Gastroesophageal sphincter (tissue), 4 donors: ENCODE measurements at regions not wholly inside any gene's neighbourhood (a gene's known extent, or its start where the extent isn't known, plus 50 kb on each side); places are given as distances from the start of the nearest gene placed in this dataset.

Source experiments
- ATAC-seq: fragments of 150-250 bp; one replicate; pipeline ENCODE4 v1.9.1; 2016; ENCODE audit warnings: mild to moderate bottlenecking, moderate library complexity
- H3K27ac ChIP-seq, 4 donors: fragments of 200-600 bp; sonication (generic) in 3 of 4; 1 replicate in 3 of 4; 2 replicates in 1 of 4; pipeline ENCODE4 v1.5.1; 2016 to 2019
- H3K27me3 ChIP-seq: fragments of 200-600 bp; sonication (generic); one replicate; pipeline ENCODE4 v1.5.1; 2019
- H3K36me3 ChIP-seq, 2 donors: fragments of 200-600 bp; sonication (generic); one replicate each; pipeline ENCODE4 v1.5.1; 2019; ENCODE audit warnings: control low read depth in 1 of 2
- H3K4me1 ChIP-seq, 3 donors: fragments of 200-600 bp; sonication (generic); 1 replicate in 2 of 3; 2 replicates in 1 of 3; pipeline ENCODE4 v1.5.1; 2016 to 2019; ENCODE audit warnings: control low read depth in 2 of 3
- H3K4me3 ChIP-seq, 2 donors: fragments of 200-600 bp; sonication (generic); one replicate each; pipeline ENCODE4 v1.5.1; 2019; ENCODE audit warnings: mild to moderate bottlenecking in 1 of 2, moderate library complexity in 1 of 2
- H3K9me3 ChIP-seq, 3 donors: fragments of 200-600 bp; sonication (generic); one replicate each; pipeline ENCODE4 v1.5.1; 2017 to 2019; ENCODE audit warnings: control low read depth in 2 of 3
- EP300 ChIP-seq: sonication (generic); formaldehyde crosslinking; IDR thresholded peaks from one replicate; pipeline ENCODE4 v1.6.1; 2017; ENCODE audit warnings: antibody characterized with exemption, mild to moderate bottlenecking
- POLR2A ChIP-seq, 2 donors: fragments of 450-650 bp; IDR thresholded peaks; one replicate each; pipeline ENCODE4 v1.6.1; 2017; ENCODE audit warnings: antibody characterized with exemption in 2 of 2, mild to moderate bottlenecking in 2 of 2, moderate library complexity in 1 of 2
- POLR2AphosphoS5 ChIP-seq: sonication (generic); formaldehyde crosslinking; IDR thresholded peaks from one replicate; pipeline ENCODE4 v1.6.1; 2017; ENCODE audit warnings: antibody characterized with exemption
- WGBS, 2 donors: methylation state at CpG; one replicate each; pipeline ENCODE4 v1.1.5; 2018; ENCODE audit warnings: low coverage in 1 of 2; 5-methylcytosine and 5-hydroxymethylcytosine counted together
- TF ChIP-seq, protein P1 (sequence below), 4 experiments: fragments of 200-600 bp in 2 of 4; fragments of 450-650 bp in 2 of 4; sonication (generic) in 1 of 4; IDR thresholded peaks; one replicate each; pipeline ENCODE4 v1.5.1; 2017 to 2019; ENCODE audit warnings: antibody characterized with exemption in 4 of 4, mild to moderate bottlenecking in 2 of 4, moderate library complexity in 2 of 4

DNA sequence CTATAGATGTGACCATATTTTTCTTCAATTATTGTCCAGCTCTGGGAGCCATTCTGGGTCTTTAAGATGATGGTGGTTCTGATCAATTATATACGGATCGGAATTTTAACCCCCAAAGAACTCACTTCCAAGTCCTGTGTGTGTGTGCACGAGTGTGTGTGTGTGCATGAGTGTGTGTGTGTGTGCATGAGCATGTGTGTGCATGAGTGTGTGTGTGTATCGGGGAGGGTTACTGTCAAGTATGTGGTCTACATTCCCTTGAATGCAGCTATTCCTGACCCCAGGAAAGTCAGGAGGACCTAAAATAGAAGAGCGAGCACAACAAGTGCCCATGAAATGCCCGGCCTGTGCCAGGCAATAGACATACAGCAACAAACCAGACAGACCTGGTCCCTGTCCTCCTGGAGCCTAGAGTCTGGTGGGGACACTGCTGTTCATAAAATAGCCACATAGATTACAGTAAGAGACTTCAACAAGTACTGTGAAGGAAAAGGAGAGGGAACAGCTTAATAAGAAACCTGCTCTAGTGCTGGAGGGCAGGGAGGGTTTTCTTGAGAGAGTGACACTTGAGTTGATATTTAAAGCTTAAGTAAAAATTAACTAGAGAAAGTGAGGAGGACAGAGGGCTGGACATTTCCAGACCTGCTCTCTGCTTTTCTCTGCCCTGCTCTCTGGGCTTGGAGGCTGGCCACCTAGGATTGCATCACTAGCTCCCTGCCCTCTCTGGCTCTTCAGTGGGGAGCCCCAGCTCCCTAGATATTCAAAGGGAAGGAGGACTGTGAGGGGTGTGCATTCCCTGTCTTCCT lies 66.1 kb upstream of the SPON1 start:
- H3K36me3 ChIP-seq = no peaks in the 10 kb centered on the region
- WGBS, 2 donors = 70 to 90% methylated on average over 2 to 6 of the region's 6 CpGs
- ATAC-seq = no peak

DNA sequence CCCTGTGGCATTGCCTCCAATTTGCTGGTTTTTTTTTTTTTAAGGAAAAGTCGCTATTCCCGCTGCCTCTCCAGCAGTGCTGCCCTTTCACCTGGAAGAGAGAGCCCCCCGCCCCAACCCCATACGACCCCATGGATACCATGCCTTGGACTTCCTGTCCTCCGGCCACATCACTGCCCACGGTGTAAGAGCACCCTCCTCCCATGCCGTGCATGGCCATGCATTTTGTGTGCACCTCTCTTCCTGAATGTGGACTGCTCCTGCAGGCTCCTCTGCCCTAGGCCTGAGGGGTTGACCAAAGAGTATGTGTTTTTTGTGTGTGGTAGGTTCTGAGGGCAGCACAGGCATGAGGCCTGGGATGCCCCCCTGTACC lies 65.6 kb upstream of the SPON1 start:
- Histone ChIP-seq H3K4me3 (no peak overlapping the region), H3K27me3 (no peaks in the 10 kb centered on the region), H3K4me1 (no peaks in the 10 kb centered on the region), H3K9me3 (no peaks in the 10 kb centered on the region), H3K36me3 (no peaks in the 10 kb centered on the region), H3K27ac (no peak overlapping the region)
- no CpG with 5 or more reads among the region's 7 CpGs for WGBS, 2 donors
- TF ChIP-seq, protein P1, sequence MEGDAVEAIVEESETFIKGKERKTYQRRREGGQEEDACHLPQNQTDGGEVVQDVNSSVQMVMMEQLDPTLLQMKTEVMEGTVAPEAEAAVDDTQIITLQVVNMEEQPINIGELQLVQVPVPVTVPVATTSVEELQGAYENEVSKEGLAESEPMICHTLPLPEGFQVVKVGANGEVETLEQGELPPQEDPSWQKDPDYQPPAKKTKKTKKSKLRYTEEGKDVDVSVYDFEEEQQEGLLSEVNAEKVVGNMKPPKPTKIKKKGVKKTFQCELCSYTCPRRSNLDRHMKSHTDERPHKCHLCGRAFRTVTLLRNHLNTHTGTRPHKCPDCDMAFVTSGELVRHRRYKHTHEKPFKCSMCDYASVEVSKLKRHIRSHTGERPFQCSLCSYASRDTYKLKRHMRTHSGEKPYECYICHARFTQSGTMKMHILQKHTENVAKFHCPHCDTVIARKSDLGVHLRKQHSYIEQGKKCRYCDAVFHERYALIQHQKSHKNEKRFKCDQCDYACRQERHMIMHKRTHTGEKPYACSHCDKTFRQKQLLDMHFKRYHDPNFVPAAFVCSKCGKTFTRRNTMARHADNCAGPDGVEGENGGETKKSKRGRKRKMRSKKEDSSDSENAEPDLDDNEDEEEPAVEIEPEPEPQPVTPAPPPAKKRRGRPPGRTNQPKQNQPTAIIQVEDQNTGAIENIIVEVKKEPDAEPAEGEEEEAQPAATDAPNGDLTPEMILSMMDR (IDR thresholded peaks at IDR 0.05) = no peak
- TF ChIP-seq POLR2AphosphoS5 = no peak
- TF ChIP-seq POLR2A (IDR thresholded peaks at IDR 0.05) = no peak
- no peak for TF ChIP-seq EP300
- ATAC-seq = peak; percentile 16

More for the DNA sequence above, 66.1 kb upstream of the SPON1 start:
- H3K27me3 ChIP-seq = no peaks in the 10 kb centered on the region
- TF ChIP-seq, protein P1 (IDR thresholded peaks at IDR 0.05) = no peak
- TF ChIP-seq EP300 = no peak
- TF ChIP-seq POLR2AphosphoS5 = no peak
- TF ChIP-seq POLR2A (IDR thresholded peaks at IDR 0.05) = no peak
- no peak overlapping the region for H3K27ac ChIP-seq
- H3K4me1 ChIP-seq = no peaks in the 10 kb centered on the region
- H3K9me3 ChIP-seq = no peaks in the 10 kb centered on the region
- no peak overlapping the region for H3K4me3 ChIP-seq

DNA sequence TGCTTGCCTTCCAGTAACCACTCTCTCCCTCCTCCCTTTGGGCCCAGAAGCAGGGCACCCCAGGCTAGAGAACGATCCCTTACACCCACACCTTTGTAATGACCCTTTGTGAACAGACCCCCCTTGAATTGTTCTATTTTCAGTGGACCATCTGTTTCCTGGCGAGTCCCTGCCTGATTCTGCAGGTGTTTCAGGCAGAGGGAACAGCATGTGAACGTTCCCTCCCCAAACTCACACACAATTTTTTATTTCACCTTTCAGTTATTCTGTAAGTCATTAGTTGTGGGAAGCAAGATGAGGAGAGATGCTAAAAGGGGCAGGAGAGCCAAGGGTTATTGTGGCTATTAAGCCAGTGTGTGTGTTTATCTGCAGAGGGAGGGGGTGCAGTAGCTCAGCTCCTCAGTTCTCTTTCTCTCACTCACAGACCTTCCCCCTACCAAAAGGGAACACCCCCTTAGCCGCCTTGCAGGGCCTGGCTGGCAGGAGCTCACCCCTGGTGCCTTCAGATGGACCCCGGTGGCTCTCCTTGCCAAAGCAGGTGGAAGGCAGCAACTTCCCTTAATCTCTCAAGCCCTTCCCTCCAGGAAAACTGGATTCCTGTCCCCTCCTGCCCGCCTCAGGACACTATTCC lies 64.8 kb upstream of the SPON1 start:
- Histone ChIP-seq H3K4me3 (no peak overlapping the region), H3K4me1 (no peaks in the 10 kb centered on the region), H3K9me3 (no peaks in the 10 kb centered on the region), H3K27me3 (no peaks in the 10 kb centered on the region), H3K36me3 (no peaks in the 10 kb centered on the region), H3K27ac (no peak overlapping the region)
- ATAC-seq = no peak
- no peak for TF ChIP-seq POLR2AphosphoS5
- TF ChIP-seq POLR2A (IDR thresholded peaks at IDR 0.05) = no peak
- no peak for TF ChIP-seq EP300
- TF ChIP-seq, protein P1 (IDR thresholded peaks at IDR 0.05) = no peak
- 40 to 85% methylated on average over 2 to 5 of the region's 6 CpGs for WGBS, 2 donors

DNA sequence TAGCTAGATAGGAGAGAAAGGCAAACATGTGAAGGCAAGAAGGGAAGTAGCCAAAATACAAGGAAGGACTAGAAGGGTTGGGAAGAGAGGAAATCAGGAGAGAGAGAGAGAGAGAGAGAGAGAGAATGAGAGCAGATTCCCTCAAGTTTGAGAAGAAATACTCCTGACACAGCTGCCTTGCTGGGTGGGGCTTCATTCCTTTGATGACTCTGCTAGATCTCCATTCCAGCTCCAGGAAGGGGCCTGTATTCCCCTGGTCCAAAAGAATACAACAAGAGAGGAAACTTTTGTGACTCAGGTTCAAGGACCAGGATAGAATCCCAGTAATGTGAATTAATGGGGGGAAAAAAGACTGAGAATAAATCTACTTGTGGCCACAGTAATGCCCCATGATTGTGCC lies 62.9 kb upstream of the SPON1 start:
- no peaks in the 10 kb centered on the region for H3K36me3 ChIP-seq
- no peak overlapping the region for H3K27ac ChIP-seq
- no peak for TF ChIP-seq EP300
- no peak for TF ChIP-seq POLR2A (IDR thresholded peaks at IDR 0.05)
- no peak for TF ChIP-seq POLR2AphosphoS5
- H3K4me3 ChIP-seq = no peak overlapping the region
- H3K9me3 ChIP-seq = no peaks in the 10 kb centered on the region
- no peak for ATAC-seq
- no peaks in the 10 kb centered on the region for H3K4me1 ChIP-seq
- H3K27me3 ChIP-seq = no peaks in the 10 kb centered on the region

DNA sequence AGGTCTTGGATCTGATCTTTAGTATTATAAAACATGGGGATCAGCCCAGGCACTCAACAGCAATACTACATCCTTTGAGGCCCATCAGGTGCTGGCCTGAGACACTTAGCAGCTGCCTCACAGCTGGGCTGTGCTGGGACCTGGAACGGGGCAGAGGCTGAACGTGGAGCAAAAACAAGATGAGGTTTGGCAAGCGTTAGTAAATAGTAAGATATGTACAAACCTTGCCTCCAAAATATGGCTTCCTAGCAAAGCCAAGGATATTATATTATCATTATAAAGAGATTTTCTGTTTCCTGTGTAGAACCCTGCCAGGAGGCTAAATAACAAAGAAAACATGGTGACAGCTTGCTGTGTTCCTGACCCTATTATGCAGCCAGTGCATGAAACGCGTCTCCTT lies 60.0 kb upstream of the SPON1 start:
- Histone ChIP-seq H3K27ac (no peak overlapping the region), H3K4me3 (no peak overlapping the region), H3K4me1 (no peaks in the 10 kb centered on the region), H3K36me3 (no peaks in the 10 kb centered on the region), H3K27me3 (no peaks in the 10 kb centered on the region), H3K9me3 (peaks cover 0 to 18% (median 0%) of the 10 kb centered on the region in 3 donors)
- 19 to 41% methylated on average over 5 of the region's 5 CpGs for WGBS, 2 donors
- peak; percentile 81 for ATAC-seq
- TF ChIP-seq, protein P1 (IDR thresholded peaks at IDR 0.05) = no peak
- no peak for TF ChIP-seq EP300
